ENCODE measurements at regions not wholly inside any gene's neighbourhood (a gene's known extent, or its start where the extent isn't known, plus 50 kb on each side); places are given as distances from the start of the nearest gene placed in this dataset.
"Not testable (repeated sequence)": the region's sequence is repeated elsewhere in the genome, so short reads cannot be mapped to it uniquely, and the experiment has no call there.

GRCh38 chr14:95619785-95620417 lies 66.3 kb upstream of the TCL1B start:
- peak overlapping the region; percentile 67; the same call in 1 of the 2 replicates for H2AFZ ChIP-seq
- CTCF ChIA-PET: no interaction called here
- BruUV-seq (replicated peaks): no TSS peak

GRCh38 chr14:95620659-95621059 lies 65.6 kb upstream of the TCL1B start:
- Histone ChIP-seq H3K36me3 (ENCODE audit: low read depth) (no peaks in the 10 kb centered on the region), H3K9me2 (ENCODE audit: insufficient read depth) (no peaks in the 10 kb centered on the region), H3K9me3 (ENCODE audit: insufficient read depth, low read depth) (no peaks in the 10 kb centered on the region), H3K79me2 (ENCODE audit: low read depth) (no peaks in the 10 kb centered on the region), H3F3A (ENCODE audit: insufficient read depth, low read depth) (no peaks in the 10 kb centered on the region), H3K4me1 (replicated peaks; ENCODE audit: insufficient read depth) (no peaks in the 10 kb centered on the region), H3K4me3 (no peak overlapping the region; the same call in 1 of the 2 replicates), H3K4me2 (peak overlapping the region; percentile 42; the same call in 1 of the 2 replicates), H2AFZ (peak overlapping the region; percentile 67), H3K27ac (no peak overlapping the region), H3K27me3 (ENCODE audit: insufficient read depth, low read depth) (no peaks in the 10 kb centered on the region; the same call in 1 of the 2 replicates), H4K20me1 (ENCODE audit: insufficient read depth) (no peaks in the 10 kb centered on the region)
- TF ChIP-seq EZH2 (IDR thresholded peaks at IDR 0.05; ENCODE audit: low read depth) (no peak), CTCF (conservative IDR thresholded peaks at IDR 0.05) (no peak)
- ChIA-PET CTCF (no interaction called here), POLR2A (ENCODE audit: unreplicated experiment) (no interaction called here)
- DNase-seq: peak in 1 of 2 experiments; percentile 8
- intact Hi-C loops (cut with micrococcal nuclease; ENCODE audit: unreplicated experiment): no loop called here
- no TSS peak for BruUV-seq (replicated peaks)

More at GRCh38 chr14:95619785-95620417, 66.3 kb upstream of the TCL1B start:
- Histone ChIP-seq H3K4me2 (no peak overlapping the region), H3K4me3 (no peak overlapping the region), H3K9me3 (ENCODE audit: insufficient read depth, low read depth) (no peaks in the 10 kb centered on the region), H3F3A (ENCODE audit: insufficient read depth, low read depth) (no peaks in the 10 kb centered on the region), H3K36me3 (ENCODE audit: low read depth) (no peaks in the 10 kb centered on the region), H4K20me1 (ENCODE audit: insufficient read depth) (no peaks in the 10 kb centered on the region), H3K79me2 (ENCODE audit: low read depth) (no peaks in the 10 kb centered on the region), H3K27ac (no peak overlapping the region), H3K27me3 (ENCODE audit: insufficient read depth, low read depth) (no peaks in the 10 kb centered on the region; the same call in 1 of the 2 replicates), H3K9me2 (ENCODE audit: insufficient read depth) (no peaks in the 10 kb centered on the region), H3K4me1 (replicated peaks; ENCODE audit: insufficient read depth) (no peaks in the 10 kb centered on the region)
- POLR2A ChIA-PET (ENCODE audit: unreplicated experiment): no interaction called here
- no peak for TF ChIP-seq EZH2 (IDR thresholded peaks at IDR 0.05; ENCODE audit: low read depth)
- TF ChIP-seq CTCF (conservative IDR thresholded peaks at IDR 0.05): no peak
- intact Hi-C loops (cut with micrococcal nuclease; ENCODE audit: unreplicated experiment): no loop called here
- DNase-seq: no peak

GRCh38 chr14:95623195-95623594 lies 63.0 kb upstream of the TCL1B start:
- no TSS peak for BruUV-seq (replicated peaks)
- no peaks in the 10 kb centered on the region for H3K9me2 ChIP-seq (ENCODE audit: insufficient read depth)
- no peaks in the 10 kb centered on the region for H3K36me3 ChIP-seq (ENCODE audit: low read depth)
- POLR2A ChIA-PET (ENCODE audit: unreplicated experiment): no interaction called here
- no peak for DNase-seq
- no peaks in the 10 kb centered on the region for H3K9me3 ChIP-seq (ENCODE audit: insufficient read depth, low read depth)
- TF ChIP-seq CTCF (conservative IDR thresholded peaks at IDR 0.05): no peak
- no peak for TF ChIP-seq EZH2 (IDR thresholded peaks at IDR 0.05; ENCODE audit: low read depth)
- H4K20me1 ChIP-seq (ENCODE audit: insufficient read depth): no peaks in the 10 kb centered on the region
- no peak overlapping the region for H2AFZ ChIP-seq
- CTCF ChIA-PET: no interaction called here
- no peaks in the 10 kb centered on the region for H3F3A ChIP-seq (ENCODE audit: insufficient read depth, low read depth)
- no peaks in the 10 kb centered on the region; the same call in 1 of the 2 replicates for H3K27me3 ChIP-seq (ENCODE audit: insufficient read depth, low read depth)
- H3K4me3 ChIP-seq: no peak overlapping the region
- intact Hi-C loops (cut with micrococcal nuclease; ENCODE audit: unreplicated experiment): no loop called here
- H3K4me1 ChIP-seq (replicated peaks; ENCODE audit: insufficient read depth): no peaks in the 10 kb centered on the region
- H3K4me2 ChIP-seq: no peak overlapping the region
- no peaks in the 10 kb centered on the region for H3K79me2 ChIP-seq (ENCODE audit: low read depth)
- no peak overlapping the region for H3K27ac ChIP-seq

GRCh38 chr14:95625710-95626109 lies 60.5 kb upstream of the TCL1B start:
- H3K4me3 ChIP-seq; H3K9me3 ChIP-seq (ENCODE audit: insufficient read depth, low read depth); intact Hi-C loops (cut with micrococcal nuclease; ENCODE audit: unreplicated experiment); H2AFZ ChIP-seq; DNase-seq; H3K27me3 ChIP-seq (ENCODE audit: insufficient read depth, low read depth); H3K4me1 ChIP-seq (replicated peaks; ENCODE audit: insufficient read depth); H3K27ac ChIP-seq; H3K79me2 ChIP-seq (ENCODE audit: low read depth); H3K9me2 ChIP-seq (ENCODE audit: insufficient read depth); H3K36me3 ChIP-seq (ENCODE audit: low read depth); H3K4me2 ChIP-seq; H3F3A ChIP-seq (ENCODE audit: insufficient read depth, low read depth); POLR2A ChIA-PET (ENCODE audit: unreplicated experiment); CTCF ChIA-PET; BruUV-seq (replicated peaks); H4K20me1 ChIP-seq (ENCODE audit: insufficient read depth): not testable (repeated sequence)
